ENCODE measurements at regions not wholly inside any gene's neighbourhood (a gene's known extent, or its start where the extent isn't known, plus 50 kb on each side); places are given as distances from the start of the nearest gene placed in this dataset.
"Not testable (repeated sequence)": the region's sequence is repeated elsewhere in the genome, so short reads cannot be mapped to it uniquely, and the experiment has no call there.

GRCh38 chr3:181925841-181926240, 214.1 kb downstream of the SOX2 start:
- TF ChIP-seq CTCF (IDR thresholded peaks at IDR 0.05); SIN3A (IDR thresholded peaks at IDR 0.05; ENCODE audit: borderline replicate concordance, insufficient read depth, low read depth, low read length); TCF7L2 (IDR thresholded peaks at IDR 0.05; ENCODE audit: low read depth, low read length); POLR2AphosphoS5 (IDR thresholded peaks at IDR 0.05; ENCODE audit: low read depth, low read length): not testable (repeated sequence)

Measured in Panc1 (cell line).